Epithelial cell of esophagus (primary cell): ENCODE measurements at regions not wholly inside any gene's neighbourhood (a gene's known extent, or its start where the extent isn't known, plus 50 kb on each side); places are given as distances from the start of the nearest gene placed in this dataset.
A peak's percentile ranks its signal among the peaks of the same experiment; 100 is the strongest.
"Not testable (repeated sequence)": the region's sequence is repeated elsewhere in the genome, so short reads cannot be mapped to it uniquely, and the experiment has no call there.

Experiments used
- DNase-seq: peaks from one replicate; pipeline ENCODE4 v3.0.0; 2010; ENCODE audit warnings: low read depth
- H3K4me3 ChIP-seq: 2 replicates; pipeline ENCODE4 v1.5.1; 2011; ENCODE audit warnings: mild to moderate bottlenecking, low read length, control low read depth
- TF ChIP-seq, protein P1 (sequence below): IDR thresholded peaks from 2 replicates; pipeline ENCODE4 v1.5.1; 2011; ENCODE audit warnings: low read depth, mild to moderate bottlenecking, low read length, control low read depth, inconsistent platforms; ENCODE audit not compliant: insufficient read depth; ENCODE audit errors: missing control alignments

DNA sequence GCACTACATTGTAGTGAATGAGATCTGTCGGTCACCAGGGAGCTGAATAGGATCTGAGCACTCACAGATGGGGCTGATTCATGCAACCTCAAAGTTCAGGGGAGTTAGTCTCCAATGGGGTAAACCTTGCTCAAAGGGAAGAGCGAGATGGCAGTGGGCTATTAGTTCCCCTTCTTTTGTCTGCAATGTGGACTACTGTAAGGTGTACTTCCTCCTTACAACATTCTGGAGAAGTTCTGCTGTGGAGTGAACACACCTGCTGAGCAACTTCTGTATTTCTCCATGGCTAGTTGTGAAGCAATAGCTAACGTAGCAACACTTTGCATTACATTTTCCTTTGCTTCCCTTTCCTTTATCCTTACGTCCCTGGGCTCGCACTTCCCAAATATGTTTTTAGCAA lies 134.3 kb upstream of the B3GAT2 start:
- H3K4me3 ChIP-seq = no peak overlapping the region
- peak; percentile 44 for DNase-seq
- TF ChIP-seq, protein P1, sequence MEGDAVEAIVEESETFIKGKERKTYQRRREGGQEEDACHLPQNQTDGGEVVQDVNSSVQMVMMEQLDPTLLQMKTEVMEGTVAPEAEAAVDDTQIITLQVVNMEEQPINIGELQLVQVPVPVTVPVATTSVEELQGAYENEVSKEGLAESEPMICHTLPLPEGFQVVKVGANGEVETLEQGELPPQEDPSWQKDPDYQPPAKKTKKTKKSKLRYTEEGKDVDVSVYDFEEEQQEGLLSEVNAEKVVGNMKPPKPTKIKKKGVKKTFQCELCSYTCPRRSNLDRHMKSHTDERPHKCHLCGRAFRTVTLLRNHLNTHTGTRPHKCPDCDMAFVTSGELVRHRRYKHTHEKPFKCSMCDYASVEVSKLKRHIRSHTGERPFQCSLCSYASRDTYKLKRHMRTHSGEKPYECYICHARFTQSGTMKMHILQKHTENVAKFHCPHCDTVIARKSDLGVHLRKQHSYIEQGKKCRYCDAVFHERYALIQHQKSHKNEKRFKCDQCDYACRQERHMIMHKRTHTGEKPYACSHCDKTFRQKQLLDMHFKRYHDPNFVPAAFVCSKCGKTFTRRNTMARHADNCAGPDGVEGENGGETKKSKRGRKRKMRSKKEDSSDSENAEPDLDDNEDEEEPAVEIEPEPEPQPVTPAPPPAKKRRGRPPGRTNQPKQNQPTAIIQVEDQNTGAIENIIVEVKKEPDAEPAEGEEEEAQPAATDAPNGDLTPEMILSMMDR = no peak

DNA sequence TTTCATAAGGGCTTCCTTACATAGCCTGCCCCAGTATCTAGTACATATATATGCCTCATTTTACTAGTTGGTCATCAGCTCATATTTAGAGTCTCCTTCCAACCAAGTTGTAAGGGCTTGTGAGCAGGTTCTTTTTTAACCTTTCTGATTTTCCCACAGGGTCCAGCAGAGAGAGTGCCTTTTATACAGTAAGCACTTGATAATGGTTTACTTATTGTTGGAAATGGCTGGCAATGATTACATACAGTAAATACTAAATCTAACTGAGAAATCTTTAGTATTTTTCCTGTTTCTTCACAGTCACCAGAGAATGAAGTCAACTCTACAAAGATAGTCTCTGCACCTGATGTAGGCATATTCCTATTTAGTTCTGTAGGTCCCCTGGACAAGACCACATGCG lies 135.1 kb upstream of the B3GAT2 start:
- H3K4me3 ChIP-seq = no peak overlapping the region
- TF ChIP-seq, protein P1 = no peak
- DNase-seq = no peak

DNA sequence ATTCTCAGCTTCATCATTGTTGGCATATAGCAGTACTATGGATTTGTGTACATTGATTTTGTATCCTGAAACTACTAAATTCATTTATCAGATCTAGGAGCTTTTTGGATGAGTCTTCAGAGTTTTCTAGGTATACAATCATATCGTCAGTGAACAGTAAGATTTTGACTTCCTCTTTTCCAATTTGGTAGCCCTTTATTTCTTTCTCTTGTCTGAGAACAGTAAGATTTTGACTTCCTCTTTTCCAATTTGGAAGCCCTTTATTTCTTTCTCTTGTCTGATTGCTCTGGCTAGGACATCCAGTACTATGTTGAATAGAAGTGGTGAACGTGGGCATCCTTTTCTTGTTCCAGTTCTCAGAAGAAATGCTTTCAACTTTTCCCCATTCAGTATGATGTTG lies 140.4 kb upstream of the B3GAT2 start:
- H3K4me3 ChIP-seq = not testable (repeated sequence)

DNA sequence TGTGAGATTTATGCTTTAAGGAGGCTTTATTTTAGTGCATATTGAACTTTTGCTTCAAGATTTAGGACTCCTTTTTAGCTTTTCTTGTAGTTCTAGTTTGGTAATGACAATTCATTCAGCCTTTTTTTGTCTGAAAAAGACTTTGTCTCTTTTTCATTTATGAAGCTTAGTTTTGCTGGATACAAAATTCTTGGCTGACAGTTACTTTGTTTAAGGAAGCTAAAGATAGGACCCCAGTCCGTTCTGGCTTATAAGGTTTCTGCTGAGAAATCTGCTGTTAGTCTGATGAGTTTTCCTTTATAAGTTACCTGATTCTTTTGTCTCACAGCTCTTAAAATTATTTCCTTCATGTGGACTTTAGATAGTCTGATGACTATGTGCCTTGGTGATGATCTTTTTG lies 142.8 kb upstream of the B3GAT2 start:
- TF ChIP-seq, protein P1 = no peak
- no peak overlapping the region for H3K4me3 ChIP-seq
- no peak for DNase-seq

More for the DNA sequence above, 140.4 kb upstream of the B3GAT2 start:
- not testable (repeated sequence) for DNase-seq

DNA sequence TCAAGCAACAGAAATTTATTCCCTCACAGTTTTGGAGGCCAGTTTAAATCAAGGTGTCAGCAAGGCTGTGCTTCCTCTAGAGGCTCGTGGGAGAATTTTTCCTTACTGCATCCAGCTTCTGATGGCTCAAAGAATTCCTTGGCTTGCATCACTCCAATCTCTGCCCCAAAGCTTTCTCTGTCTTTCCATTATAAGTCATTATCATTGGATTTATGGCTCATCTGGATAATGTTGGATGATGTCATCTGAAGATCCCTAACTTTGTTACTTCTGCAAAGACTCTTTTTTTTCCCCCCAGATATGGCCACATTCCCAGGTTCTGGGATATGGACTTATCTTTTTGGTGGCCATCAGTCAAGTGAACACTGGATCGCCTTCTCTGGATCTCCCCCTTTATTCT lies 146.3 kb upstream of the B3GAT2 start:
- no peak for DNase-seq
- TF ChIP-seq, protein P1 = no peak
- H3K4me3 ChIP-seq = no peak overlapping the region

DNA sequence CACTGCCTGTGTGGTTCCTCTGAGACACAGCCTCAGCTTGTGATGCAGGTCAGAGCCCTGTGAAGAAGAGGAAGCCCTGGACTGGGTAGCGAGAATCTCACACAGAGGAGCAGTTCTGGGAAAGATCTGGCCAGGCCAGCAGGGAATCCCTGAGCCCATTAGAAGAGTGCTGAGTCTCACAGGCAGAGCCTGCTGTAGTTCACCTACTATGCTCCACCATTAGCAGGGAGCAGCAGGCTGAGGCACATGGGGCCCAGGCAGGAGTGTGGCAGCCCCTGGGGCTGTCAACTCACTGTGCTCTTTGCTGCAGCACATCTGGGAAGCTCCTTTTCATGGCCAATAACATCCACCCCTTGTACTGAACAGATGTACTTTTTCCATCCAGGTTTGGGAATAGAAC lies 146.8 kb upstream of the B3GAT2 start:
- no peak overlapping the region for H3K4me3 ChIP-seq
- TF ChIP-seq, protein P1 = no peak
- DNase-seq = no peak

DNA sequence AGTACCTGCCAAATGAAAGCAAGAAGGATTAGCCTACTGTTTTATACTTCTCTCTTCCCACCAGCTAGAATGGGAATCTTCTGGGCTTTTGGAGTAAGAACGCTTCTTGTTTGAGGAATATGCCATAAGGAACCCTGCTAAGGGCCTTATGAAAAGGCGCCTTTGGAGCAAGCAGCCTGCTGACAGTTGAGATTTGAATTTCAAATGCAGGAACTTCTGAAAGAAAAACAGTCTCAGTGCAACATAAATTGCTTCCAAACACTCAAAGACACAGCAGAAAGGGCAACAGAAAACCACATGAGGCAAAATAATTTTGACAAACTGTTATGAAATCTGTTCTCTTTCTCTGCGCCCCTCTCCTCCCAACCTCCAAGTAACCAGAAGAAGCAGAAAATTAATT lies 149.4 kb upstream of the B3GAT2 start:
- TF ChIP-seq, protein P1 = no peak
- DNase-seq = no peak
- no peak overlapping the region for H3K4me3 ChIP-seq
